GOT3 (cell line): ENCODE measurements at regions not wholly inside any gene's neighbourhood (a gene's known extent, or its start where the extent isn't known, plus 50 kb on each side); places are given as distances from the start of the nearest gene placed in this dataset.

Experiments
- DNase-seq: peaks from one replicate; lab custom pipeline; 2025; ENCODE audit warnings: mixed read lengths; lab: John Stamatoyannopoulos, UW

DNA sequence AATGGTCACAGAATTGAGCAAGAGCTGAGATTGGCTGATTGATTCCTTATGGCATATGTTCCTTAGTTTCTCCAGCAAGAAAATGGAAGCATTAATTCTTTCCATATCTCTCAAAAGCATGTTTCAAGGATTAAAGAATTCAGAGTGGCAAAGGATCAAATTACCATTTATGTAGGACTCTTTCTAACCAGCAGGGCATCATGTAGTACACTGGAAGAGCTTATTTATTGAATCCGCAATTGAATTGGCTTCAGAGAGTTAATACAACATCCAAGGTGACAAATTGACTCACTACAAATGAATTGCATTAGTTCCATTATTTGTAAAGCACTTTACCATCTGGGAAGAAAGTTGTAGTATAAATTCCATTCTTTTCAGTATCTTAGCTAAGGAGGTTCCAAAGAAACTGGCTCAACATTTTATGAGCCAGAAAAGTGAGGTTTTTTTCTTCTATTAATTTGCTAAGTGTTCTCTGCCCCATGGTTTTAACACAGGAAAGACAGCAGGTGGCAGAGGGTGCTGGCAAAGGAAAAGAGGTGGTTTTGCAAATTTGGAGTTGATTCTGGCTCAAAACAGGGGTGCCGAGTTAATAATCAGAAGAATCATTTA, 409.9 kb downstream of the MTX2 start:
- no peak for DNase-seq

DNA sequence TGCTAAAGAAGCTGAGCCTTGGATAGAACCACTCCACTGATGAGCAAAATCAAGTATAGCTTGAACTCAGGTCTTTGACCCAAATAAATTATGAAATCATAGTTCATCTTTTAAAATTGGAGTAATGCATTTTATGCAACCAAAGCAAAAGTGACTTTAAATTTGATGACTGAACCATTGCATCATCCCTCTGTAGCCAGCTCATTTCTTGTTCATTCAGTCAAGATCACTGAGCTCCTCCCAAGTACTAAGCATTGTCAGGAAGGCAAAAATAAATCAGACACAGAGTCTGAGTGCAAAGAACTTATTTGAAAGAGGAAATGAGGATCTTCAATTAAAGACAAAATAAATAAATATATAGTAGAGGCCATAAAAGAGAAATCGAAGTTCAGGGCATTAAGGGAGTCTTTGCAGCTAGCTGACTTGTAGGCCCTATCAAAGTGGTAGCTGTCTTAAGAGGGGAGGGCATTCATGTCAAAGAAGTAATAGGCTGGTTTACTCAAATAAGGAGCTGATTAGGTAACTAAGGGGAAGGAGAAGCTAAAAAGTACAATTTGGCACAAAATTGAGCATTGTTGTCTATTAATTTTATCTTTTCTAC, 411.8 kb downstream of the MTX2 start:
- no peak for DNase-seq

DNA sequence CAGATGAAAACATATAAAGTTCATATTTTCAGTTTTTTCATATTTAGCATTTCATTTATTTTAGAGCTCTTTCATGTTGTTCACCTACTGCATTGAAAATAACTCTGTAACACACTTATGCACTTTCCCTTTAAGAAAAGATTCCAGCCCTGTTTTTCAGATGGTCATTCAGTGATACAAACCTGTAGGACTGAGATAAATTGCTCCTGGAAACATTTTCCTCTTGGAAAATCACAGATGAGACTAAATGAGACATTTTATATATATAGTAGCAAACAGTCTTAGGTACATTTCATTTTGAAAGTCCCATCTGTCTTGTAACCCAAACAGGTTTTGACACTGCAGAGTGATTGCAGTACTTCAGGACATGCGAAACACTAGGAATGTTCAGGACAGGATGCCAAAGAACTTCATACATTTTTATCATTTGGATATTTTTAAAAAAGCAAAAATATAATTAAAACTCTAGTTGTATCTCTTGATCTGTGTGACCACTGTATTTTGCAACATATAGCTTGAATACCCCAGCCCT, 412.4 kb downstream of the MTX2 start:
- DNase-seq, result no peak

DNA sequence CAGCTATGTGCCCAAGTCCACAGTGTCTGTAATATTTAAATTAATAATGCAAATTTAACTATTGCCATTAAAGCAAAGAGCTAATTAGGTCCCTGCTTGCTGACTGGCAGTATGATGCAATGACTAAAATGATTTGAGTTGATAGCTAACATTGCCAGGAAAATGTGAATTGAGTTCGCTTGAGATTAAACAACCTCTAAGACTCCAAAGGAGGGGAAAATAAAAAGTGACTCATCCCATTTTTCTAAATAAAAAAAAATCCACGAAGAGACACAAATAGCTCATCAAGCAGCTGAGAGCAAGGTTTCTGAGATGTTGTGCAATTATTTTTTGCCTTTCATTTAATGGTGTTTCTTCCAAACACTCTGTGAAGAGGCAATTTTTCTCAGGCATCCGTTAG, 413.0 kb downstream of the MTX2 start:
- DNase-seq, result no peak

DNA sequence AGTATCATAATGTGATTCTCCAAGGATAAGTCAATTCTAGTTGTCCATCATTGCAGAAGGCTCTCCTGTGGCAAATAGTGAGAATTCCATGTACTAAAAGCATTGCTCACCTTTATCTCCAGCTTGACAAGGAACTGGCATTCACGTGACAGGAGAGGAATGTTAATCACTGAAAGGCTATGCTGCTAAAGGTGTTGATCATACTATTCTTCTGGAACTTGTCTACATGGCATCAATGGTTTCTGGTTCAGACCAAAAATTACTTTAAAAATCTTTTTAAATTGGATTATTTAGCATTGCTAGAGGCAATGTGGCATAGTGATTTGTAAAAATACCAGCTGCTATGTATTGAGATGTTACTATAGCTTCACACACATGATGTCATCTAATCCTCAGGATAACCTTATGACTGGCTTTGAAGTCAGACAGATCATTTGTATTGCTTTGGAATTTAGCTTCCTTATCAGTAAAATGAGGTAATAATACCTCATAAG, 414.4 kb downstream of the MTX2 start:
- DNase-seq, result no peak

DNA sequence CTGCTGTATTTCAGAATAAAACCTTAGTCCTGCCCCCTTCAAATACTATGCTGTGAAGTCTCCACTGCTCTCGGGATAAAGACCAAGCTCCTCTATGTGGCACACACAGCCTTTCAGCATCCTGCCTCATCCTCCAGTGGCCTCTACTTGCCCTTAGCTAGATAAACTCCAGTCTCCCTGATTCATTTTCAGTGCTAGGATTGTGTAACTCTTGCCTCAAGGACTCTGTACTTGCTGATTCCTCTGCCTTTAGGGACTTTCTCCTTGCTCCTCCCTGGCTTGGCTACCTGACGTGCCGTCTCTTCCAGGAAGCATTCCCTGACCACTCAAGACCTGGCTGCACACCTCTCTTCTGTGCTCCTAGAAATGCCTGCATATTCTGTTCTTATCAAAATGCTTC, 416.7 kb downstream of the MTX2 start:
- no peak for DNase-seq

DNA sequence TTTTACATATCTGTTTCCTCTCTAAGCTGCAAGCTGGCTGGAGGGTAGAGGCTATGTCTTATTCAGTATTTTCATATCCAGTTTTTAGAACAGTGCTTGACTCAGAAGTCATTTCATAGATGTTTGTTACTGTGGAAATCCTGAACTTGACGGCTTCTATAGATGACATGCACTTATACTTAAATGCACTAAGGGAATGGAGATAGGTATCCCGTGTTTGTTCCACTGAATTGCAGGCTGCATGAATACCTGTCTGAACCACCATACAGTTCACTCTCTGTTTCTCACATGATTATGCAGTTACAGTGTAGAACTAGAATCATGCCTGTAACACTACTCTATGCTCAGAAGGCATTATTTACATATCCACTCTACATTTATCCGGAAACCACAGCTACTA, 417.1 kb downstream of the MTX2 start:
- no peak for DNase-seq

DNA sequence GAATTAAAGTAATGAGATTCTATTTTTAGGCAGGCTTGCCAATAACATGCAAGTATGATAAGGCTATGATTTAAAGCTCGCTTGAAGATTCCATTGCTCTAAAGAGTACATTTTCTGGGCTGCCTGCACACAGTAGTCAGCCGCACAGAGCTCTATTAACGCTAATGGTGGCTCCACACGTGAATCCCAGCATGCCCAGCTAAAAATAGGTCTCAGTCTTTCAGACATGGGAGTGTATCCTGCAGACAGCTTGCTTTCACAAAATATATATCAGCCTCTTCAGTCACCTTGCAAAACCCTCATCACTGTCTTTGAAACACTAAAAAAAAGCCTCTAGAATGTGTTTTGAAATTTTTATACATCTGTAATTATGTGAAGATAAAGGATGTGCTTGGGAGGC, 418.1 kb downstream of the MTX2 start:
- no peak for DNase-seq

DNA sequence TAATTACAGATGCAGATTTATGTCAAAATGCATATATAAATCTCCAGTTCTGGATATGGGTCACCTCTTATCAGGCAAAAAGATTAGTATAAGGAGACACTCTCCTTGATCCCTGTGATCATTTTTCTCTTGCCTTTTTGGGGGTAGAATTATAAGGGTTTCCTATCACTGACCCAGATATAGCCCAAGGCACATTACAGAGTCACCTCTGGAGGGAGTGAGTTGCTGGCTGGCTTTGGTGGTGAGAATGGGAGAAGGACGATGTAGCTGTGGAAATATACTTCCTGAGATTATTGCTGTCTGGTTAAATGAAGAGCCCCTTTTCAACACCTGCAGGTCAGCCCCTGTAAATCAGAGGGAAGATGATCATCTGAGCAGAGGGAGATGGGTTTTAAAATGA, 418.7 kb downstream of the MTX2 start:
- DNase-seq, result no peak

DNA sequence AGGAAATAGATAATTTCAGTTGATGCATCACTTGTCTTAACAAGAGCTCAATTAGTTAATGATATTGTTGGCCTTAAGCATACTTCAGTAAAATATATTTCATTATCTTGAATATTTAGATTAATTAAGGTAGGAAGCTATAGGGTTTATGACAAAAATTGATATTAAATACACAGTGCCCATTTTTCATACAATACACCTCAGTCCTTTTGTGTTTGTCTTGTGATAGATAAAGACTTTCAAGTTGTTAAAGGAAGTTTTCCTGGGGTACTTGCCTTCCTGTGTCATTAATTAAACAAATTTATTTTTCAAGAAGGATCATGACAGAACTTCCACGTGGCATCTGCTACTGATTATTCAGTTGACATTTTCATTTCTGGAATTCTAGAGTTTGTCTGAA, 420.5 kb downstream of the MTX2 start:
- no peak for DNase-seq

DNA sequence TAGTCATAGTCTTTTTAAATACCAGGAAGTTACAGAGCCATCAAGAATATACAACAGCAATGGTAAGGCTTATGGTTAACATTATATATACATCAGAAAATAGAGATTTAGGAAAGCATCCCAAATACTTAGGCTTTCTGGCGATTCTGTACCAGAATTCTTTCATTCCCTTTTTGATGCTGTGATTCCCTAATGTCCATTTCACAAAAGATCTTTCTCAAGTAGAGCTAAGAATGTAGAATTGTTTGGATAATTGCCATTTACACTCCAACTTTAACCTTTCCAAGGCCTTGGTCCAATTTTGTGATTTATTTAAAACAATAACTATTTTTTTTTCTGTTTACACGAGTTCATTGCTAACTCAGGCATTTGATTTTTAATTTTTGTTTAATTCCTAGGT, 422.2 kb downstream of the MTX2 start:
- no peak for DNase-seq

DNA sequence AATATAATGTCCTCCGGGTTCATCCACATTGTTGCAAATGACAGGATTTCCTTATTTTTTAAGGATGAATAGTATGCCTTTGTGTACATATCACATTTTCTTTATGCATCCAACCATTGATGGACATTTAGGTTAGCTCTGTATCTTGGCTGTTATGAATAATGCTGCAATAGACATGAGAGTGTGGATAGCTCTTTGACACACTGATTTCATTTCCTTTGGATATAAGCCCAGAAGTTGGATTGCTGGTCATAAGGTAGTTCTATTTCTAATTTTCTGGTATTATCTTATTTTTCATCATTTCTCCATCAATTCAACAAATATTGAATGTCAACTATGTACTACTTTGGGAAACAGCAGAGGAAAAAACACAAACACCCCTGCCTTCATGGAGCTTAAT, 423.3 kb downstream of the MTX2 start:
- no peak for DNase-seq

DNA sequence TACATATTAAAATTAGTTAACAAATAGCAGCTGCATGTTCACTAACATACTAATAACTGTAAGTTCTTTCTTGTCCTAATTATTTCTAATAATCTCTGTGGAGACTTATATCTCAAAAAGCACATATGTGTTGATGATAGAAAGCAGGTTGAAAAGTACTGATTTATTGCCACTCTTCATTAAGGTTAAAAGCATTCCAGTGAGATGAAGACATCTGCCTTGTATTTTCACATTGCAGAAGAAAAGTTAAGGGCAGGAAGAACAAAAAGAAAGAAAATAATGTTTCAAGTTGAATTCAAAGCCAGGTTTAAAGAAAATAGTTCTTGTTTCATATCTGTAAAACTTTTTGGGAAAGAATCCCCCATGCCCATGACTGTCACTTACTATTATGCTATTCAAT, 429.9 kb downstream of the MTX2 start:
- no peak for DNase-seq

DNA sequence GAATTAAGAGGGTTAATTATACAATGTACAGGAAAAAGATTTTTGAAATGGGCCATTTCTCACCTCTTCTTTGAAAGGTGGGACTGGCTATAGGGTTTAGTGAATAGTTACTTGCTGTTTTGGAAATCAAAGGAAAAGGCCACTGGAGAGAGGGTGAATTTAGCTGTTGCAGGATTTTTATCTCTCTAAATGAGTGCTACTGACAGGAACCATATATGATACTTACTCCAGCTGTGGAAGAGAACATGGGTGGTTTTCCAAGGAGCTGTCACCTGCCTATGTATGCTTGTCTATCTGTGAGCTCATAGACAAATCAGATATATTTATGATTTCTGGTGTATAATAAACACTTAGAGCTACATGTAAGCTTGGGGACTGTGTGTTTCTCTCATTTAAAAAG, 430.4 kb downstream of the MTX2 start:
- no peak for DNase-seq

DNA sequence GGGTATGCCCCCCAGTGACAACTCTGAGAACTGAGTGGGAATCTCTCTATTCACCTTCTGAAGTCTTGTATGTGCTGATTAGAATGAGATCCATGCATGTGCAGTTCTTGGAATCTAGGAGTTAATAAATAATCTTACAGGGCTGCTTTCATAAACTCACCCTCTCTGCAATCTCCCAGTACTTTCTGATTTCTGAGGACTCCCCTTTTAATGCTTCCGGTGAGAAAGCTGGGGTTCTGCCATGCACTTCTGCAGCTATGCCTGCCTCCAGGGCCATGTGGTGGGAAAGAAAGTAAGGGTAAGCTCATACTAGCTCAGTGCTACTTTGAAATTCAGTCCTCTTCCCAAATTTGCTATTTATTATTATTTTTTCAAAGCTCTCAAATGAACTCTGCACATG, 432.9 kb downstream of the MTX2 start:
- no peak for DNase-seq

DNA sequence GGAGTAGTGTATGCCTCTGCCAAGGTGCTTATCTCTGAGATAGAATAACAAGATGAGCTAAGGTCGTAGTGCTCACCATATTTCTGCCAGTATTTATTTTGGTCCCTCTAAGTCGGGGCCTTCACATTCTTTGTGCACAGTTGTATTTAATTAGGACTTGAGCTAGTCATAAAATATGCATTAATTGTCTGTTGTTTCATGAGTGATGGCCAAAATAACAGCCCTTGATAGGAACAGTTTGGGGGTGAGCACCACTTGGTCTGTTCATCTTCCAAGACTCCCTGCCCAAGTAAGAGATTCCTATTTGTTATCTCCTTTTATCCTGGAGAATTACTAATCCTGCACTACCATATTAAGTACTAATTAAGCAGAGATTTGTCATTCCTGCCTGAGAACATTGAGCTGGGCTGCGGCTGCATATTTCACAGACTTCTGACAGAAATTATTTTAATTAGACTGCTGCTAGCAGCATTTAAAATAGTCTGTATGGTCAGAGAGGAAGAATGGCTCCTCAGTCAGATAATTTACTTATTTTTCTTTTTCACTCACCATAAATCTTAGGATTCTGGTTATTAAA, 435.1 kb downstream of the MTX2 start:
- no peak for DNase-seq

DNA sequence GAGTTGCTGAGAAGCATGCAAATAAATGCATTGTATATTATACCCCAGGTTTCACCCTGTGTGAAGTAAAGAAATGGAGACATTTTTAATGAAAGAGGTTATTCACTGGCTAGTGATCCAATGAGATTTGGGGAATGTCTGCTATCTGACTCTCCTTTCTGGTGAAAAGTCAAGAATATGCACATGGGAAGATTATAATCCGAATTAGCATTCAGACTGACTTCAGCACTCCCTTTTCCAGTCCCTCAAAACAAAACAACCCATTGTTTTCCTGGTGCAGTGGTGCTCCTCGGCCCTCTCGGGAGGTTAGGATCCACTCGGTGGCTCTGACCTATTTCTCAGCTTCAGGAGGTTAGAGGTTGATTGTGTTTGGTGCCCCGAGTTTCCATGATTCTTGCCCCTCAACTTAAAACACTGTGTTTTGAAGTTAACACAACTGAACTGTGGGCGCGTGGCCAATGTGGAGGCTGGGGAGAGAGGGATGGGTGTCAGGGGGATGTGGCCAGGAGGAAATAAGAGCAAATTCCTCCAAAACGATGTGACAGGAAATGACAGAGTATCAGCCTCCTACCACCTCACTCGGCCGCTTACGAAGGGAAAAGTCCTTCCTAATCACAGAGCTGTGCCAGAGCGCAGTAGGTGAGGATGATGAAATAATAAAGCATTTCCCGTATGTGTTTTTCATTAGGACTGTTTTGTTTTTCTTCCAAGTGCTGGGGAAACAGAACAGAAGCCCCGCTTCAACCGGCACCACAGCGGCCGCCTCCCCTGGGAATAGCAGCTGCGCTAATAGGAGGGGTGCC, 440.1 kb downstream of the MTX2 start:
- DNase-seq, result no peak

DNA sequence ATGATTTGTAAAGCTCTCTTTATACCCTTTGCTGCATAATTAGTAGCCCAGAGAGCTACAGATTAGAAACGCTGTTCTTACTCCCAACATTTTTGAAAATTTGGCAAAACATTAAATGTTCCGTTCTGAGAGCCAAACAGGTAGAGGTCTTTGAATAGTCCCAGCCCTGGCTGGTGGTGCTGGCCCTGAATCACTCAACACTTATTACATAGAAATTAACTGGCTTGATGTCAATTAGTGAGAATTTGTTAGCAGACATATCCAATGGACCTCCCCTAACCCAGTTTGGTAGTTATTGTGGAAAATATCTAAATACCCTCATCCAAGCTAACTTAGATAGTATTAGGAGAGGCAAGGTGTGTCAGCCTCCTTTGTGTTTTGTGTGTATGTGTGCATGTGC, 440.7 kb downstream of the MTX2 start:
- DNase-seq, result no peak

DNA sequence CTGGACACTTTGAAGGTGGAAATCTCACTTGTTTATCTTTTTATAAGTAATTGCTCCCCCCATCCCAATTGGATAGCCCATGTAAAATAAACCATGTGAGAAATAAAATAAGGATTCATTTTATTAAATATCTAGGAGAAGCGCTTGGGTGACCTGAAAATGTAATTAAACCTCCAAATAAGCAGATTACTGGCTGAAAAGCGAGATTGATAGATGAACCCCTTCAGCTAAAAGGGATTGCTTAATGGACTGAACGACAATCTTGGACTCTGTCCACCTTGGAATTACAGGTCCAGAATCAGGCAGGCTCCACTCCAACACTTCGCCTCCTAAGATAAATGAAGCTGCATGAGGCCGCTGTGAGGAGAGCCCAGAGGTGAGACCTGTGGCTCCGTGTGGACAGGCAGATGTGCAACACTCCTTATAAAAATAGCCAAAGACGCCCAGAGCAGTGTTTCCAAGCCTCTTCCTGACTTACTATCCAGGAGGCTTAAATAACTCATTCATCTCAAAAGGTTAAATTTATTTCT, 441.5 kb downstream of the MTX2 start:
- no peak for DNase-seq

DNA sequence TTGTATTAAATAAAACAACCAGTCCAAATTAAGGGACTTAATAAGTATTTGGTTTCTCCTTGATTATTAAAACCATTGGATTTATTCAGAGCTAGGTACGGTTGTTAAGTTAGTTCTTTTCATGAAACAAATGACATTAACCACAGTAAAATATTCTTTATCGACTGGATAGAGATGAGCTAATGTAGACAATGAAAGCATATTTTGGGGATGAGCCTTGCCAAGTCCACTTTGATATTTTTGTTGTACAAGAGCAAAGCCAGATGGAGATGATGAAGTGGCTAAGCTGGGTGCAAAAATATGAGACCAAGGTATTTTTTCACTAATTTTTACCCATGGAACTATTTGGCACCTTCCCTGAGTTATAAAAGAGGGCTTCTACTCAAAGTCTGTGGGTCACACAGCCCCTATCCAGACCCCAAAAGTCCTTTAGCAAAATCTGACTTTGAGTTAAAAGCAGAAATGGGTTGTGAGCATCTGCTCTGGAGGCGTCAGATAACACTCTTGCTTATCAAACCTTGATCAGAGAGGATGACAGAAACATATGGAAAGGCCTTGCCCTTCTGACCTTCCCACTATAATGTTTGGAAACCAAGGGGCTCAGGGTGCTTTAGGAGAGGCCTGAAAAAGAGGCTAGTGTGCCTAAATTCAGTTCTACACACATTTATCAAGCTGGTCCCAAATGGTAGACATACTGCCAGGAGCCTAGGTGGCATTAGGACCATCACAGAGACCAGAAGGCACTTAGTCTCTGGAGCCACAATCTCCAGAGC, 456.8 kb downstream of the MTX2 start:
- DNase-seq, result no peak

DNA sequence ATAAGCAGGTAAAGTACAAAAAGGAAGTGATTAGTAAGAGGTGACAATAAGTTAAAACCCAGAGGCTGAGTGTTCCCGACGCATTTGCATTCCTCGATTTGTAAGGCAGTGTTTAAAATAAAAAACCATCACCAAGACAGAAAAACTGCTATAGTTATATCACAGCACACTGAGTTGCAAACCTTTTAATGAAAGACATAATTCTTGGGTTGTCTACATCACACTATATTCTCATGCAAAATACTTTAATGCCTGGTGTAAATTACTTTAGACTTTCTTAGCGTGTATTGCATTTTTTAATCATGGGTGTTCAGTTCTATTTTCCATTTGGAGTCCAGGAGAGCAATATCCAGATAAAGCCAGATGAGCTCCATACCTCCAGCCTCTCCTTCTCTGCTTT, 458.5 kb downstream of the MTX2 start:
- DNase-seq, result no peak
